SK-MEL-5 (cell line): ENCODE measurements at regions not wholly inside any gene's neighbourhood (a gene's known extent, or its start where the extent isn't known, plus 50 kb on each side); places are given as distances from the start of the nearest gene placed in this dataset.
A peak's percentile ranks its signal among the peaks of the same experiment; 100 is the strongest.
"Not testable (repeated sequence)": the region's sequence is repeated elsewhere in the genome, so short reads cannot be mapped to it uniquely, and the experiment has no call there.

ENCODE experiments used
- DNase-seq: peaks from one replicate; pipeline ENCODE4 v3.0.0-alpha.2; 2016; ENCODE audit warnings: low read depth, low spot score
- in situ Hi-C: cut with HindIII; loops from 2 replicates; pipeline ENCODE4 v1.10.0; 2016; ENCODE audit warnings: low sequenced_read_pairs, high pct_unique_total_duplicates, low pct_unique_long_range_greater_than_20kb
- small RNA-seq, 2 experiments: library from RNA; depleted of rRNA; stranded (forward); fragments of <200 nt; gene quantifications; one replicate each; pipeline ENCODE3, GENCODE V24; 2014

DNA sequence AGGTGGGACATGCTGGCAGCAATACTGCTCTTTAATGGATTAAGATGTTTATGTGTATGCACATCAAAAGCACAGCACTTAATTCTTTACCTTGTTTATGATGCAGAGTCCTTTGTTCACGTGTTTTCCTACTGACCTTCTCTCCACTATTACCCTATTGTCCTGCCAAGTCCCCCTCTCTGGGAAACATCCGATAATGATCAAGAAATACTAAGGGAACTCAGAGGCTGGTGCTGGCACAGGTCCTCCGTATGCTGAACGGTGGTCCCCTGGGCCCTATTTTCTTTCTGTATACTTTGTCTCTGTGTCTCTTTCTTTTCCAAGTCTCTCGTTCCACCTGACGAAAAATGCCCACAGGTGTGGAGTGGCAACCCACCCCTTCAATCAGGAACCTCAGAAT lies 84.0 kb upstream of the ALDH3B2 start:
- DNase-seq, in situ Hi-C loops: not testable (repeated sequence)

GRCh38 chr11:67758009-67758408 lies 83.6 kb upstream of the ALDH3B2 start:
- DNase-seq, in situ Hi-C loops: not testable (repeated sequence)

- DNase-seq, in situ Hi-C loops: not testable (repeated sequence)
Observed at GRCh38 chr11:67753820-67754219, 79.4 kb upstream of the ALDH3B2 start.

DNA sequence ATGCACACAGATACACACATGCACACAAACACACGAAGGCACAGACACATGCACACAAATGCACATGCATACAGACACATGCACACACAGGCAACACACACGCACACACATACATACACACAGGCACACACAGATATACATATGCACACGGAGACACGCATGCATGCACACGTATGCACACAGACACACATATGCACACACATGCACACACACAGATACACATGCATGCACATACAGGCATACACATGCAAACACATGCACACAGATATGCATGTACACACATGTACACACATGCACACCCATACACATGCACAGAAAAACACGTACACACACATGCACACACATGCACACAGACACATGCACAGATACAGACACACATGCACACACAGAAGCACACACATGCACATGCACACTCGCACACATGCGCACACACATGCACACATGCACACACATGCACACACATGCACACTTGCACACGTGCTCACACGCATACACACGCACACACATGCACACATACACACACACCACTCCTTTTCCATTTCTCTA lies 70.8 kb upstream of the ALDH3B2 start:
- DNase-seq: no peak
- in situ Hi-C loops: no loop called here

- in situ Hi-C loops, DNase-seq: not testable (repeated sequence)
Observed at GRCh38 chr11:67744231-67744630, 69.8 kb upstream of the ALDH3B2 start.

GRCh38 chr11:67738231-67738630 lies 63.8 kb upstream of the ALDH3B2 start:
- DNase-seq, in situ Hi-C loops: not testable (repeated sequence)

GRCh38 chr11:67737562-67738080 lies 63.2 kb upstream of the ALDH3B2 start:
- DNase-seq, in situ Hi-C loops: not testable (repeated sequence)

- peak; percentile 55 for DNase-seq
- in situ Hi-C loops: no loop called here
Observed at GRCh38 chr11:67732045-67732787, 57.8 kb upstream of the ALDH3B2 start.

DNA sequence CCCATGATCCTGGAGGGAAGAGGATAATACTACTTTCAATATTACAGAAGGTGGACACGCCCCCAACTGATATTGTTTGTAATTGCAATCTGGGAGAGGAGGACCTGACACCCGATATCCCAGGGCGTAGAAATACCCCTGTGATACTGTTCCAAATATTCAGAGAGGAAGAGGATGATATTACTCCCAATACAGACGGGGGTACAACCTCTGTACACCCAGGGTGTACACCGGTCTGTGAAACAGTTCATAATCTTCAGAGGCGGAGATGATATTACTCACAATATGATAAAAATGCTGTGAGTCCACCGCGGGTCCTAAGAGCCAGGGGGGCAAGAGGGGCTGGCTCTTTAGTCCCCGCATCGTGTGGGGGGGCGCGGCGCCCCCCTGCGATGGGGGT lies 57.2 kb upstream of the ALDH3B2 start:
- DNase-seq: no peak
- in situ Hi-C loops: no loop called here

DNA sequence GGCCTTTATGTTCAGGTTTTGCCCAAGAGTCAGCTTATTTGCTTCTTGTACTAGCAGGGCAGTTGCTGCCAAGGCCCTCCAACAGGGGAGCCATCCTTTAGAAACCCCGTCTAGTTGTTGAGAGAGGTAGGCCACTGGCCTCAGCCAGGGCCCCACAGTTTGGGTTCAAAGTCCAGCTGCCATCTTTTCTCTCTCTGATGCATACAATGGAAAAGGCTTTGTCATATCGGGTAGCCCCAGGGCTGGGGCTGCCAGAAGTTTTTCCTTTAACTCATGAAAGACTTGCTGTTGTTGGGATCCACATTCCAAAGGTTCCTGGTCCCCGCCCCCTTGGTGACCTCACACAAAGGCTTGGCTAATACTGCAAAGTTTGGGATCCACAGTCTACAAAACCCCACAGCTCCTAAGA lies 53.7 kb upstream of the ALDH3B2 start:
- in situ Hi-C loops, DNase-seq: not testable (repeated sequence)

GRCh38 chr11:67727066-67728040 lies 52.9 kb upstream of the ALDH3B2 start:
- in situ Hi-C loops, DNase-seq: not testable (repeated sequence)

Small RNA genes in the stretch of these regions (small RNA-seq; reads per million reads assigned to genes)
- gene AP003385.4 (0 reads per million in 2 experiments), gene AP003716.2 (0 reads per million in 2 experiments), gene RNU6-46P (0 to 0.05 reads per million in 2 experiments)
